GM19240 (cell line): ENCODE measurements at regions not wholly inside any gene's neighbourhood (a gene's known extent, or its start where the extent isn't known, plus 50 kb on each side); places are given as distances from the start of the nearest gene placed in this dataset.
"Not testable (repeated sequence)": the region's sequence is repeated elsewhere in the genome, so short reads cannot be mapped to it uniquely, and the experiment has no call there.

Experiments
- DNase-seq: peaks from one replicate; pipeline ENCODE4 v3.0.0; 2011; ENCODE audit warnings: low spot score; ENCODE audit not compliant: insufficient read length

- DNase-seq = not testable (repeated sequence)
Observed at GRCh38 chr9:105022545-105022944, 94.6 kb upstream of the ABCA1 start.

DNA sequence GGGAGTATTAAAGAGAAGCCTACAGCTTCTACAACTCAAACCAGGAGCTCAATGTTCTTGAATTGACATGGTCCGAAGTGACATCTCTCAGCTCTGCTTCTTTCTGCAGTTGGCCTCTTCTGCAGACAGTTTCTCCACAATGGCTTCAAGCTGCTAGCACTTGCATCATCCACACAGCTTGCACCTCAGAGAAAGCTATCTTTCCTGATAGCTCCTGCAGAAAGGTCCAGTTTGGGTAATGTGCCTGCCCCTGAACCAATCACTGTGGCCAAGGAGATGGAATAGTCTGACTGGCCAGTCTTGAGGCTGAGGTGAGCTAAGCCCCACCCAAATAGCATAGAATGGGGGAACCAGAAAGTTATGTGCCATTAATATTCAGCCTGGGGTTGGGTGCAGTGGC, 95.8 kb upstream of the ABCA1 start:
- DNase-seq = no peak

DNA sequence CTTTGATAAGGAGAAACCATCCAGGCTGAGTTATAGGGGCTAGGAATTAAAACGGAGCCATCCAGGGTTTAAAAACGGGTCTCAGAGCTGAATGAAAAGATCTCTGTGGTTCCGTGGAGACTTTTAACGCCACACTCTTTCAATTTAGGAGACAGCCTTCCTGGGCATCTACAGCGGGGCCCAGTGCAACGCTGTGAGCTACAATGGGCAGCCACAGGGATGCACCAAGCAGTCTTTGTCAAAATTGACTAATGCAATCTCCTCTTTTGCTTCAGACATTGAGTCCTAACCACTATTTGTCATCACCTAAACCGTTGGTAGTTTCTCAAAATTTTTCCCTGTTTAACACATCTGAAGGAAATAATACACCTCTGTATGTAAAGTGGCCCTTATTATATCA, 96.6 kb upstream of the ABCA1 start:
- no peak for DNase-seq

- no peak for DNase-seq
Observed at GRCh38 chr9:105026451-105026850, 98.5 kb upstream of the ABCA1 start.

- no peak for DNase-seq
Observed at GRCh38 chr9:105027084-105027483, 99.1 kb upstream of the ABCA1 start.

DNA sequence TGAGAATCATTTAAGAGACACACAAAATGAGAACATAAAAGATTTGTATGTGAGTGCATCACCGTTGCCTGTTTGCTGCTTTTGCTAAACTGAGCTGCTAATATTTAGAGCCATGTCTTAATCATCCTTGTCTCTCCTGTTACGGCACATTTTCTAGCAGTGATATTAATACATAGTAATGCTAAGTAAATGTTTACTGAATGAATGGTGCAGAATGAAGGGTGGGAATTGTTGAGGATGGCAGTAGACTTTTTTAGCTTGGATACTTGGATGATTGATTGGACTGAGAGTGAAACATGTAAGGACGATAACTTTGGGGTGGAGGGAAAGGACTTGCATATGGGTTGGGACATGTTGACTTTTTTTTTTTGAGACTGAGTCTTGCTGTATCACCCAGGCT, 102.3 kb upstream of the ABCA1 start:
- DNase-seq = no peak

DNA sequence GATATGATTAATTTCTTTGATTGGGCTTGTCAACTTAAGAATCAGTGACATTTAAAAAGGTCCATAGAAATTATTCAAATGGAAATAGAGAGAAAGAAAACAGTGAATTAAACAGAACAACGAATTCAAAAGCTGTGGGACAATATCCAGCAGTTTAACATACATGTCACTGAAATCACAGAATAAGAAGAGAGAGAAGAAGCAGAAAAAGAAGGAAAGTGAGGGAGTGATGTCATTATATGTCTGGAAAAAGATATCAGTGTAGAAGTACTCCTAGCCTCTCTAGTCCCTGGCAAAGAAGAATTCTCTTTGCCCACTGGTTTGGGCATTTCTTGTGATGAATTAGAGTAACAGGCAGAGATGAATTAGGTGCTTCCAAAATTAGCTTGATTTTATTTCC, 109.2 kb upstream of the ABCA1 start:
- no peak for DNase-seq

GRCh38 chr9:105038051-105038450, 110.1 kb upstream of the ABCA1 start:
- DNase-seq = no peak

DNA sequence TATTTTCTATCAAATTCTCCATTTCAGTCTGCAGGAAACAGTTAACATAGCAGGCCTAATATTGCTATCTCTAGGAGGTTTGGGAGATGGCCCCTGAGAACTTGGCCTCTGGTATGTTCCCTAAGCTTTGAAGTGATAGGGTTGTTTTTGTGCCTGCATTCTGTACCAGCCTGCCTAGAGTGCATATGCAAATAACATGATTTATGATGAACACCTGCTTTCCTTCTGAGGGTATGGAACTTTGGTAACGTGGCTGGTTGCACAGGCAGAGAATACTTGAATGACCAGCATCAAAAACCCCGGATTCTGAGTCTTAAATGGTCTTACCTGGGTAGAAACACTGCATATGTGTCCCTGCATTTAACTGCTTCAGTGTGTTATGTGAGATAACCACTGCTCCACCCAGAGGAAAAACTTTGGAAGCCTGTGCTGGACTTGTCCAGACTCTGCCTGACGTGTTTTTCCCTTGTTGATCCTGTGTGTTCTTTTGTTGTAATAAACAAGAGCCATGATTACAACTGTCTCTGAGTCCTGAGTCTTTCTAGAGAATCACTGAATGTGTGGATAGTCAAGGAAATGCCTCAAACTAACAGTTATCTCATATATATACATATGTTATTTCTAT, 111.3 kb upstream of the ABCA1 start:
- no peak for DNase-seq

DNA sequence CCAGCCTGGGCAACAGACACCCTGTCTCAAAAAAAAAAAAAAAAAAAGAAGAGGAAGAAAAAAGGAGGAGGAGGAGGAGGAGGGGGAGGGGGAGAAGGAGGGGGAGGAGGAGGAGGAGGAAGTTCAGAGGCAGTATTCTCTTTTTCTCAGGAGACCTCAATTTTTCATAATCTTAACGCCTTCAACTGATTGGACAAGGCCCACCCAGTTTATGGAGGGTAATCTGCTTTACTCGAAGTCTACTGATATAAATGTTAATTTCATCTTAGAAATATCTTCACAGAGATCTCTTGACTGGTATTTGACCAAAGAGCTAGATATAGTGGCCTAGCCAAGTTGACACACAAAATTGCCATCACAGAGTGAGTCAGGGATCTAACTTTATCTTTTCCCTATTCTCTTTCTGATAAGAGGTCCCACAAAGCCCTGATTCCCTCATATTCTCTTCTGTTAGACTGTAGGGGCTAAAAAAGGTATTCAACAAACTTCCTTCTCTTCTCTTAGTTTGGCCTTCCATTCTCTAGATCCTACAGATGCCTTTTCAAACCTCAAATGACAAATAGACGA, 115.5 kb upstream of the ABCA1 start:
- DNase-seq = no peak

- DNase-seq = no peak
Observed at GRCh38 chr9:105044518-105044917, 116.6 kb upstream of the ABCA1 start.

DNA sequence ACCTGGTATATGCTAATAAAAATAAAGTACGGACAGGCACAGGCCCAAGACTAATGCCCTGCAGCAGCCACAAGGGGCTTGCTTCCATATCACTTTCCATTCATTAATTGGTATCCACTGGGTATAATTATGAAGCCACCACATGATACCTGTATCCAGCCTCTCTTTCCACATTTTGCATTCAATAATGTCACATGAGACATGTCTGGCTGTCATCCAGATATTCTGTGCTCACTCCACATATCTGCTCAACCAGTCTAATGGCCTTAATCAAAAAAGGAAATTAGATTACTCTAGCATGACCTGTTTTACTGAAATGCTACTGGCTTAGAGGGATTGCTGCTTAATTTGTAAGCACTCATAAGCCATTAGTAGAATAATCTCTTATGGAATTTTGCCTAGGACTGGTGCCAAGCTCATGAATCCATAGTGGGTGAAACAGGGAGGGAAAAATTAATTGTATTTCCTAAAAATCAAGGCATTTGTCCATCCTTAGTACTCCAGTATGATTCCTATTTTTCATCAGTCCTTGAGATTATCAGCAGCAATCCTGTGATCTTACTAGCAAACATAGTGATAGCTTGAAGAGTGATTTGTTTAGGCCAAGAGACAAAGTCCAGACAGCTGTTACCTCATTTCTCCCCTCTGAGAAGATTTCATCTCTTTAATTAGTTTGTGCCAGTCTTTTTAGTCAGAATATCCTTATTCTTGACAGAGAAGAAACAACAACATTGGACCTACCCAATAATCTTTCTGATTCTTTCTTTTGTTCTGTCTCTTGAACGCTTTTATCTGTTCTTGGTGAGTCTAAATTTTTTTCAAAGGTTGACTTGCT, 119.2 kb upstream of the ABCA1 start:
- no peak for DNase-seq

- DNase-seq = no peak
Observed at GRCh38 chr9:105047742-105048041, 119.7 kb upstream of the ABCA1 start.

DNA sequence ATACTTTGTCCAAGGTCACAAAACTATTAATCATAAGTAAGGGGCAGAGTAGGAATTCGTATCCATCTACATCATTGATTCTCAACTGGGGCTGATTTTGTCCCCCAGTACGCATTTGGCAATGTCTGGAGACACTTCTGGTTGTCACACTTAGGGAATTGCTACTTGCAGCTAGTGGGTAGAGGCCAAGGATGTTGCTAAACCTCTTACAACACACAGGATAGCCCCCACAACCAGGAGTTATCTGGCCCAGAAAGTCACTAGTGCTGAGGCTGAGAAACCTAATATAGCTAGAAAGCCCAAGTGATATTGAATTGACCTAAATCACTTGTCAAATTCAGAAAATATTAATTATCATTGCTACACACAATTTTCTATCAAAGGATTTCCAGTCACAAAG, 120.4 kb upstream of the ABCA1 start:
- no peak for DNase-seq

DNA sequence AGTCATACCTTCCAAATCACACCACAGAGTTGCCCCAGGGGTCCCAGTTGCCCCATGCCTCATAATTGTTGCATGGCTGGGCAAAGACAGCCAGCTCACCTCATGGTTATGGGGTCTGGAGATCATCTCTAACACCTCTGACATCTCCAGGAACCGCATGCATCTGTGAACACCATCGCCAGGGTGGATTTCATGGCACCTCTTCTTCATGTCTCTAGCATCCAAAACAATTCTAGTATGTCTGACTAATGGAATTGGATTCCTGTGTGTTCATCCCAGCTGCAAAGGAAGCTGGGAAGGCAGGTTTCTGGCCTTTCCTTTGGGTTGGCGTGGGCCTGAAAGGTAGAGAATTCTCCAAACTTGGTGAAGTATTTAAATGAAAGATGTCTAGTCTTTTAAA, 122.3 kb upstream of the ABCA1 start:
- DNase-seq = no peak

- DNase-seq = no peak
Observed at GRCh38 chr9:105051897-105052296, 123.9 kb upstream of the ABCA1 start.

- DNase-seq = no peak
Observed at GRCh38 chr9:105052346-105052745, 124.4 kb upstream of the ABCA1 start.

DNA sequence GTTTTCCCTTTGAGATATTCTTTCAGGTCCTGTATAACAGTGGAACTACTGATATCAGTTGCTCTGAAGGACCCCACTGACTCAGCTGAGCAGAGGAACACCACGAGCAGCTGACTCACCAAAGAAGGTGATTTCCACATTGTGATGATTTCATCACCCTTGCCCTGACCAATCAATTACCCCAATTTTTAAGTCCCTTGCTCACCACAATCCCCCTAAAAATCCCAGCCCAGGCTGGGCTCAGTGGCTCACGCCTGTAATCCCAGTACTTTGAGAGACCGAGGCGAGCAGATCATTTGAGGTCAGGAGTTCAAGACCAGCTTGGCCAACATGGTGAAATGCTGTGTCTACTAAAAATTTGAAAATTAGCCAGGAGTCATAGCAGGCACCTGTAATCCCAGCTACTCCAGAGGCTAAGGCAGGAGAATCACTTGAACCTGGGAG, 125.3 kb upstream of the ABCA1 start:
- no peak for DNase-seq

DNA sequence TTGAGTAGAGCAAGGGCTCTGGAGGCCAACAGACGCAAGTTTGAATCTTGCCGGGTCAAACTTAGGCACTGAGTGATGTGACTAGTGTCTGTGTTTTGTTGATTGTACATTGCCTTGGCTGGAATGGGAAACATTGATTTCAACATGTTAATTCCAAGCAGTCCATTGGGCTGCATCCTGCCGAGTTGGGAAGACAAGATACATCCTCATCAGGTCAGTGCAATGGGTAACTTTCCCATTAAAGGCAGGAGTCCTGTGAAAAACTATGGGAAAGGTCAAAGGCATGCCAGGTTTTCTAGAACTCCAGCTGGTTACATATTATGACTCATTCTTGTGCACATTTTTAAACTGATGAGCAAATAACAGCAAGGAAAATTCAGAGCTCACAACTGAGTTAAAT, 126.5 kb upstream of the ABCA1 start:
- DNase-seq = no peak

DNA sequence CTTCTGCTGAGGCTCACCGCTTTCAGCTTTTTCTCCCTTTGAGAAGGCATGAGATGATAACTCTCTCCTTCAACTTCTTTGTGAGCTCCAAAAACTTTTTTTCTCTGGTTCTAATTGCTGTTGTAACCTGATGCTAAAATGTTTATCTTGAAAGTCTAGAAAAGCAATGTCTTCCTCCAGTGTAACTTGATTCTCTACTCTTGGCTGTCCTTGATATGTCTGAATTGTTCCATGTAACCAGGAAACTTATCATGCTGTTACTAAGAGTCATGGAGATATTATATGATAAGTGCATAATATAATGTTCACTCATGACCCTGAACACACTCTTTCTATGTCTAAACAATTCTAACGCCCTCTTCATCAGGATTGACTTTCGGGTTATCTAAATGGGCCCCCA, 128.0 kb upstream of the ABCA1 start:
- DNase-seq = no peak

GRCh38 chr9:105057551-105057950, 129.6 kb upstream of the ABCA1 start:
- DNase-seq = no peak

DNA sequence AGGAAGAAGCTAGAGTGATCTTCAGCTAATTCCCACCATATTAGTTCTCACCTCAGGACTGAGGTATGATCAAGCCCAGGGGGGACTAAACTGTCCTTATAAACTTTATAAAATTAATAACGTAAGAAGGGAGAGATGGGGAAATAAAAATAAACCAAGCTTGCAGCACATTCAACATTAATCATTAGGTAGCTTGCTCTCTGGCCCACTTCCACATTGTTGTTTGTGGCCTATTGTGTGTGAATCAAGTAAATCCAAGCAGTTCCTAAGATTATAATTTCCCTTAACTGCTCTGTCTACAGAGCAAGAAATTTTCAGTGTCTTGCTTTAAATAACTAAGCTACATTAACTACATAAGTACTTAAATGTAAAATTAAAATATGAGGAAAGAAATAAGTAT, 131.3 kb upstream of the ABCA1 start:
- no peak for DNase-seq
